Stimulated activated CD4-positive, alpha-beta T cell treated with anti-CD3 and anti-CD28 coated beads, Interleukin-12 subunit alpha, Interleukin-12 subunit beta, amount 100 ng/mL, for 24 hours (primary cell): ENCODE measurements at regions not wholly inside any gene's neighbourhood (a gene's known extent, or its start where the extent isn't known, plus 50 kb on each side); places are given as distances from the start of the nearest gene placed in this dataset.

ENCODE experiments used
- DNase-seq, 2 experiments: peaks; one replicate each; pipeline ENCODE4 v3.0.0-alpha.2; 2020; ENCODE audit warnings: low read depth in 2 of 2

DNA sequence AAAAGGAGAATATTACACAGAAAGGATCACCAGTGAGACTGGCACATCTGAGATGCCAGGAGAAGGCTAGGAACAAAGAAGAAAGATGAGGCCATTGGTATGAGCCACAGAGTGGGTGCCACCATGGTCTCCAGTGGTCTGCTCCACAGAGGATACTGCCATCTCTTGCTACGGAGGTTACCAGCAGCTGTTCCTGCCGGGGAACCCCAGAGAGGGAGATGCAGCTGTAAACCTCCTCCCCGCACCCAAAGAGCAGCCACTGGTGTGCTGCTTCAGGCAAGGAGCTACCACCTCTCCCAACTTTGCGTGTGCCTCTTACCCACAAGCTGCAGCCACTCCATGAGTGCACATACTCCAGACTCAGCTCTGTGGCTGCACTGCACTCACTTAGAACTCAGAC is 201.5 kb upstream of the RTL1 start:
- DNase-seq, result no peak

DNA sequence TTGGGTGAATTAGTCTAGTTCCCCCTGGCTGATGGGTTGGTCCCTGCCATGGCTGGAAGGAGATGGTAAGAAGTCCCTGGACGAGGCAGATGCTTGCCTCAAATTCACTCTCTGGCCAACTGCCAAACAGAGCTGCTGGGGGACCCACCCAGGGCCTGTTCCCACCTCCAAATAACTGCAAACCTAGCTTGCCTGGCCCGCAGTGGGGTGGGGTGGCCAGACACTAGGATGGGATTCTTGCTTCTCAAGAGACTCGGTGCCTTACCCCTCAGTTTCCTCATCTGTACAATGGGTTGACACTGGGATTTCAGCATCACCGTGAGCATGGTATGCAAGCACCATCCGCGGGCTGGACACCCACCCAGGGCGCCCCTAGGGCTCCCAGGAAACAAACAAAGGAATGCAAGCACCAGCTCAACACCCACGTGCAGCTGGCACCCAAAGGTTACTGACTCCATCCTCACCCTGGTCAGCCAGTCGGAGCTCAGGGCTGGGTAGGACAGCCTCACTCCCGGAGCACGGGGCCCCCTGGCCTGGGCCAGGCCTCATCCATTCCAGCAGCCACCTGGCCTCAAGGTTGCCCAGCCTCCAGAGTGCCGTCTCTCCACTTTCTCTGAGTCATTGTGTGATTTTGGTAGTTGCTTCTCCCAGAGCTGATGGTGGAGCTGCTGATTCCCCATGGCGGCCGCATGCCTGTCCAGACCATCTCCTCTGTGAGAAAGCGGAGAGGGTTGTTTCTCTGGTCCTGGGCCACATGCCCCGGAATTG is 205.2 kb upstream of the RTL1 start:
- DNase-seq, result no peak

DNA sequence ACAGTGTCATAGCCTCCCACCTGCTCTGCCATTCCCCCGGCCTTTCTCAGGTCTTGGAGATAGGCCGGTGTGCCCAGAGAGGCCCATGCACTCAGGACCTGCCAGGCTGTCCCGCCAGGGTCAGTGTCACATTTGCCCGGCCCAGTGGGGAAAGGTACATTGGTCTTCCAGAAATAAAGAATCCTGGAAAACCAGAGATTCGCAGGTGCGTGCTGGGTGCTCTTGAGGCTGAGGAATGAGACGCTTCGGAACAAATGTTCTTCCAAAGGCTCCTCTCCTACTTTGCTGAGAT is 205.8 kb upstream of the RTL1 start:
- no peak for DNase-seq

DNA sequence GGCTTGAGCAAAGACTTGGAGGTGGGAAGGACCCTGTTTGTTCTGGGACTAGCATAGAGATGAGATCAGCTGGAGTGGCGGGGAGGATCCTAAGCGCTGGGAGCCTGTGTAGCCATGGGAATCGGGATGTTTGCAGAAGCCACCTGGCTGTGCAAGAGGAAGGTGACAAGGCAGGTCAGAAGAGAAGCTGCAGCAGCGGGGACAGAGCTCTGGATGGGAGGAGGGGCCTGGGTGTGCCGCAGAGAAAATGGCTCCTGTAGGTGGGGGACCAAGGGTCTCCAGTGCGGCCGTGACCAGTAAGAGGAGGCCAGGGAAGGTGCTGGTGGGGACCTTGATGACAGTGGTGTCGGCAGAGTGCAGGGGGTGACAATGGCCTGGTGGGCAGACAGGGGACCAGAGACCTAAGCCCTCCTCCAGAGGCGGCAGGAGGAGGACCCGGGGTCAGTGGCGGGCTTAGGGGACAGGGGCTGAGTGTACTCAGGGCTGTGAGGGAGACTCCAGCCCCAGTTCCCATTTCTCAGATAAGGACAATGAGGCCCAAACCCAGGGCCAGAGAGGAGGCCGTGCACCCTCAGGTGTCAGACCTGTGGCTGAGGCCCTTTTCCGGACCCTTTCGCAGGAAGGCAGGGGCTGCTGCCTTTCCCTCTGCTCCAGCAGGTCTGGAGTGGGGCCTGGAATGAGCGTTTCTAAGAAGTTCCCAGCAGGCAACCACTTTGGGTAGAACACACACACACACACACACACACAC is 206.6 kb upstream of the RTL1 start:
- no peak for DNase-seq

DNA sequence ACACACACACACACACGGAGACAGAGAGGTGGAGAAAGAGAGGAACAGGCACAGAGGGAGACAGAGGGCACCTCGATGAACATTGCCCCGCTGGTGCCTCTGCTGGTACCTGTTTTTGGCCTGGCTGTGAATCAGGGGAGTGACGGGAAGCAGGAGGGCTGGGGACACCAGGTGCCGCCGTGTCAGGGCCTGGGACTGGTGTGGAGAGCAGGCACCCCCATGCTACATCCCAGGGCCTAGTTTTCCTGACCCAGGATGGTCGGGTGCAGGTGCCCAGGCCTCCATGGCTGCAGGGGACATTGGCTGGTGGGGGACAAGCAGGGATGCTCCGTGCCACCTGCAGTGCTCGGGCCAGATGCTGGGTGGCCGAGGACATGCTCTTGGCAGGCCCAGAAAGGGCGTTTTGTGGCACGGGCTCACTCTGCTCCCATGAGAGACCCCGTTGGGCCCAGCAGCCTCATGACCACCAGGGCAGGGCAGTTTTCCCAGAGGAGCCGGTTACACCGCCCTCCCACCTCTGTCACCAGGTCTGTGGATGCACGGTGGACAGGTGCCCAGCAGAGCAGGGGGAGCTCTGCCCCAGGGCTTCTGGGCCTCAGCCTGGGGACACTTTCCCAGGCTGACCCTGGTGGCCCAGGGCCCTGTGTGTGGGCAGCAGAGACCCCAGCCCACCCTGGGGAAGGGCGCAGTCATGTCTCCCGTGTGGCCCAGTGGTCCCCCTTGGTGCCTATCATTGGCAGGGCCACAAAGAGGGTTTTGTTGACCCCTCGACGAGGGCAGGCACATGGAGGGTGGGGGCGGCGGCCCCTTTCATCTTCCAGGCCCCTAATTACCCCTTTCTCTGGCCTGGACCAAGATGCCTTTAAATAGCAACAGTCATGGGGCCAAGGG is 207.5 kb upstream of the RTL1 start:
- no peak for DNase-seq

DNA sequence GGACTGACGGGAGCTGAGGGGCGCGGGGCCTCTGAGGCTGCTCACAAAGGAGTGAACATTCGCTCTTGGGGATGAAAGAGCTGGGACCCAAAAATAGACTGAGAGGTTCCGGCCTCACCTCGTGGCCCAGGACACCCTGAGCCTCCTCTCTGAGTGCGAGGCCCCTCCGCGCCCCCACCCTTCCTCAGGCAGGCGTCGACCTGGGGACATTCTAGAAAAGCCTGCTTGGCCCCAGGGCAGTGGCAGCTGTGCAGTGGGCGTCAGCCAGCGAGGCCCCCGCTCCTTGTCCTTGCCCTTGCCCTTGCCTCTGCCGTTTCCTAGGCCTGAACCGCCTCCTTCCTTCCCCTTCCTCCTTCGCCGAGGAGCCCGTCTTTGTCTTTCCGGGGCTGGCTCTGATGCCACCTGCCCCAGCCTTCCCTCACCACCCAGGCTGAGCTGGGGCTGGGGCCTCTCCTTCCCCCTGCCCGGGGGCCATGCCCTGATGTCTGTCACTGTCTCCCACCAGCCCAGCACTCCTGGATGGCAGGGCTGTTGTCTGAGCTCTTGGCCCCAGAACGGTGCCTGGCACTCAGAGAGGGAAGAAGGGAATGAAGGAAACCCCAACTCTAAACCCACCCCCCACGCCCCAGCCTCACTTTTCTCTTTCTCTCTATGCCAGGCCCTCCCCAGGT is 208.2 kb upstream of the RTL1 start:
- no peak for DNase-seq

DNA sequence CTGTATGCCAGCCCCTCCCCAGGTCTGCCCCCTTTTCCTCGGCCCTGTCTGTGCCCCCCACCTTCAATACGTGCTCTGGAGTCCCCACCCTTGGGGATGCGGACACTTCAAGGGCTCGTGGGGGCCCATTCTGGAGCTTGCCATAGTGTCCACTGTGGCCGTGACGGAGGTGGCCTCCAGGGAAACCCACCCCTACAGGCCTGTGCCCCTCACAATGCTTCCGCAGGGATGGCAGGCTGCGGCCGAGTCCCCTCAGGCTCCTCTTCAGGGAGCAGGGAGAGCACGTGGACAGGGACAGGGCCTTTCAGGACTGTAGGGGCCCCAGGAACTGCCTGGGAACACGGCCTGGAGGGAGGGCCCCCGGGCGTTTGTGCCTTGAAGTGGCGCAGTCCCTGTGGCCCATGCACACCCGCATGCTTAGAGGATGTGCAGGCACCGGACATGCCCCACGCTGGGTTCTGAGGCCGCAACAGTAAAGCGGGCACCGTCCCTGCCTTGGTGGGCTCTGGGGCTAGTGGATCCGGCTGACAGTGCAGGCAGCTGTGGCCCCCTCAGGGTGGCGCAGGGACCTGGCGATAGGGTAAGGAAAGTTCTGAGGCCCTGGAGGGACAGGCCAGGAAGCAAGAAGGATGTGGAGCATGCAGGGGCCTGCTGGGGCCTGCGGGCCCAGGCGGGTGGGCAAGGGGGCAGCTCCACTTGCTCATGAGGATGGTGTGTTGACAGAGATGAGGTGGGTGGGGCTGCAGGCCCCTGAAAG is 209.0 kb upstream of the RTL1 start:
- DNase-seq, result no peak

DNA sequence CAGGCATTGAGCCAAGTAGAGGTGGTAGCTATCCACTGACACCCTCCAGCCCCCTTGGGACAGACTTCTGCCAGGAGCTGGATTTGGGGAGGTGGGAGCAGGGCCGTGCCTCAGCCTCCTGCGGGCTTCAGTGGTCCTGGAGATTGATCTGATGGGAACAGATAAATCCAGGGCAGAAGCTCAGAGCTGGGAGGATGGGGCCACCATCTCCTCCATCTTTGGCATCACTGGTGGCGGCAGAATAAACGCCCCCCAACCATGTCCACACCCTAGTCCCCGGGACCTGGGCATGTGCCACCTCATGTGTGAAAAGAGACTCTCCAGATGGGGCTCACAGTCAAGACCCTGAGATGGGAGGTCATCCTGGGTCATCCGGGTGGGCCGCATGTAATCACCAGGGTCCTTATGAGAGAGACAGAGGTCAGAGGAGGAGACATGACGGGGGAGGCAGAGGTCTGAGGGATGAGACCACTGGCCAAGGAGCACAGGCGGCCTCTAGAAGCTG is 209.6 kb upstream of the RTL1 start:
- DNase-seq, result no peak

DNA sequence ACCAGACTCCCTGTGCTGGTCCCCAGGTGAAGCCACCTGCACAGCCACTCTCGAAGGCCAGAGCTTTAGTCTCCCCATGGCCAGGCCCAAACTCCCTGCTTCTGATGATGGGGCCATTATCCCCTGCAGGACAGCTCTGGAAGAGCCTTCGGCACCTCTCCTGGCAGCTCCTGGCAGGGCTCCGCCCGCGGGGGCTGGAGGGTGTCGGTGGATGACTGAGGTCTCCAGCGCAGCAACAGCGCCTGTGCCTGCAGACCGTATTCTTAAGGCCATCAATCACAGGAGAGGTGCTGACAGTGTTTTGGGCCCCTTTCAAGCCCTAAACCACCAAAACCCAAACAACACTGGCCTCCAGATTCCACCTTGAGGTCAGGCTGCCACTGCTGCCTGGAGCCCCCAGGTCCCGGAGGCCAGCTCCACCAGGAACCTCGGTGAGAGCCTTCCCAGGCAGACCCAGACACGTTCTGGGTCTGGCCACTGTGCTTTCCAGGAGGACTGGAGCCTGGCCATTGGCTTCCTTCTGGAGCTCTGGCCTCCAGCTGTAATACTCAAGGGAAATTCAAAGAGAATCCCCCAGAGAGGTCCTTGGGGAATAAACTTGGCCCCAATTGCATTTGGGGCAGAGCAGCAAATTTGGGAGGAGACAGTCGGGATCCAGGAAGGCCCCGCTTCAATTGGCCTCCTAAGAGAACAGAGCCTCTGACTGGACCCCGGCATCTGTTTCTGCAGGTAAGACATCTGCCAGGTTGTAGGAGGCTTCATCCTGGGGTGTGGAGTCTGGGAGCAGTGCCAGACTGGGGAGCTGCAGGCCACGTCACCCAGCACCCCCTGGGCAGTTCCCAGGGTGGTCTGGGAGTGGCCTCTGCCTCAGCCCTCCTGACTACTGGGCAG is 210.6 kb upstream of the RTL1 start:
- no peak for DNase-seq

DNA sequence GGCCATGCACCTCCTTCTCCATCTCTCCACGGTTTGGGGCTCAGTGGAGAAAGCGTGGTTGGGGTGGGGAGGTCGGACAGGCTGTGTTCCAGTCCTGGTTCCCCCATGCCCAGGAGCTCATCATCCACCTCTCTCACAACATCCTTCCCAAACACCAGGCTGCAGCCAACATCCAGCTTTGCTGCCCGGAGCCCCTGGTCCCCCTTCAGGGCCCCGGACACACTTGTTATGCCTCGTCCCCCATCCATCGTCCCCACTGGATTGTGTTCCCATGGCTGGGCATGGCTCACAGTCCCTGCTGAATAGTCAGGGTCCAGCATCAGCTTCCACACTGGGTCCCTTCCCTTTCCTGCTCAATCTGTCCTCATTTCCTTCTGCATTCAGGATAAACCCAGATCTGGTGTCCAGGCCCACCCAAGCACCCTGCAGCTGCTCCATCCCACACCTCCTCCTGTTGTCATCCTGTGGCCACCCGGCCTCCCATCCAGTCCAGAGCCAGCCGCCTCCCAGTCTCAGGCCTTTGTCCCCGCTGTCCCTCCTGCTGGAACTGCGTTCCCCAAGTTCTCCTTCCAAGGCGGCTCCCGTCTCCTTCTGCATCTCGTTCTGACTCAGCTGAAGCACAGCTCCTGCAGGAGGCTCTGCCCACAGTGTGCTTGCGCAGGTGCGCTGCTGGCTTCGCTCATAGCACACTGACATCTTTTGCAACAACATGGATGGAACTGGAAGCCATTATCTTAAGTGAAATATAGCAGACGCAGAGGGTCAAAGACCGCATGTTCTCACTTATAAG is 211.4 kb upstream of the RTL1 start:
- DNase-seq, result no peak

DNA sequence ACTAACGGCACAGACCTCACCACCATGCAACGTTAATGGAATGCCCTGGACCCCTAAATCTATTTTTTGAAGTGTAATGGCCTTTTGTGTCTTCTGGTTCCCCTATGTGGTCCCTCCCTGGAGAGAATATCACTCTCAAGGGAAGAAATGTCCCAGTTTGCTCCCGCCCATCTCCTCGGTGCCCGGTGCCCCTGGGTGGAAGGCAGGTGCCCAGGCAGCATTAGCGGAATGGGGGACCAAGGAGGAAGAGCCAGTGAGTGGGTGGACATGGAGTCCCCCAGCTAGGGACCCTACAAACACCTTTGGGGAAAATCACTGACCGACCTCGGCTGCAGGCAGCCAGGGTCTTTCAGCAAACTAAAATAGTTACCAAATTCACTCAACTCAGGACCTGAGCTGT is 212.1 kb upstream of the RTL1 start:
- no peak for DNase-seq

DNA sequence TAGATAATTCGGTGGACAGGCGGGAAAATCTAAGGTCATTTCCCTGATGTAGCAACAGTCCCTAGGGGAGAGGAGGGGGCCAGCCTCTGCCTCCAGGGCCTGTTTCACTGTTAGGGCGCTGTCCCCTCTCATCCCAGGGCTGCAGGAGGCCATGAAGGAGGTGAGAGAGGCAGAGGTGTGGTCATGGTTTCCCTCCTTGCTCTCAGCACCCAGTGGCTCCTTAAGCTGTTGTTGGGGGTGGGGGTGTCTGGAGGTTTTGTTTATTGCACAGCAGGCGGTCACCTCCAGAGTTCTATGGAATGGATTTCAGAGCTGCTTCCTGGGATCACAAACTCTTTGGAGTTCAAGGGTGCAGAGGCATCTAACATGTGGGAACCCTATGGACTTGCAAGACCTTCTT is 212.5 kb upstream of the RTL1 start:
- DNase-seq, result no peak

DNA sequence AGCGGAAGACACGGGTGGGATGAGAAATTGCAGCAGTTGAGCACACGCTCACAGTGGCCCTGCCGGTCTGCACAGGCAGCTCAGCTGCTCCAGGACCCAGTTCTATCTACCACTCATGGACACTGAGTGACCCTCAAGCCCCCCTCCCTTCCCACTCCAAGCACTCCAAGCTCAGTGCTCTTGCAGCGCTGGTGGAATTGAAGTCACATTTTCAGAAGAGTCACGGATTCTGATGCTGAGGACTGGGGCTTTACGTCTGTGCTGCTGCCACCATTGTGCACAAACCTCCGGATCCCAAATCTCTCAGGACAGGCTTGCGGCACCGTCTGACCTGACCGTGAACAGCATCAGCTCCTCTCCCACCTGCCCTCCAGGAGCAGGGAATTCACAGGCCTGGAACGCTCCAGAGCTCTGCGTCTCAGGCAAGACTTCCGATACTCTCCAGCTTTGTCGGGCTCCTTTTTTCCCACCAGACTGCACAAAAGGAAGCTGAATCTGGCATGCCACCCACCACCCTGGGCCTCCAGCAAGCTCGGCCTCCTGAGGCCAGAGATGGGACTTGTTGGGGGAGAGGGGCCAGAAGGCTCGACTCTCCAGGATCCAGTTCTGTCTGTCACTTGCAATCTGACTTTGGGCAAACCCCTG is 213.1 kb upstream of the RTL1 start:
- no peak for DNase-seq

DNA sequence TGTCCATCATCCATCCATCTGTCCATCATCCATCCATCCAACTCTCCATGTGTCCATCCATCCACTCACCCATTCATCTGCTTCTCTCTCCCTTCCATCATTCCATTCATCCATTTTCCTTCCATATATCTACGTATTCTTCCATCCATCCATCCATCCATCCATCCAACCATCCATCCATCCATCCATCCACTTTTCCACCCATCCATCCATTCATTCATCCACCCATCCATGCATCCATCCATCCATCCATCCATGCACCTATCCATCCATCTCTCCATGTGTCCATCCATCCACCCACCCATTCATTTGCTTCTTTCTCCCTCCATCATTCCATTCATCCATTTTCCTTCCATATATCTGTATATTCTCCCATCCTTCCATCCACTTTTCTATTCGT is 214.0 kb upstream of the RTL1 start:
- DNase-seq, result no peak

DNA sequence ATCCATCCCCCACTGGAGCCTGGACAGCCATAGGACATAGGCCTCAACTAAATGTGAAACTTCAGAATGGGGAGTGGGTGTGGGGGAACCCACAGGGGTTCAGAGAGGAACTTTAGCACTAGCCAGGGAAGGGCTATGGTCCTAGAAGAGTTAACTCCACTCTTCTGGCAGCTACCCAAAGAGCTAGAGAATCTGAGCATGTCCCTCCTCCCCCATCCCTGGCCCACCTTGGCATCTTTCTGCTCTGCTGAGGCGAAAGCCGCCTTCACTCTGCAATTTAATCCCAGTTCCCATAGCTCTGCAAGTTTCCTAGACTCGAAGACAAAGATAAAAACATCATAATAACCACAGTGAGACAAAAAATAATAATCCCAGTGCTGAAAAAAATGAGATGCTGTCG is 214.7 kb upstream of the RTL1 start:
- DNase-seq, result no peak

DNA sequence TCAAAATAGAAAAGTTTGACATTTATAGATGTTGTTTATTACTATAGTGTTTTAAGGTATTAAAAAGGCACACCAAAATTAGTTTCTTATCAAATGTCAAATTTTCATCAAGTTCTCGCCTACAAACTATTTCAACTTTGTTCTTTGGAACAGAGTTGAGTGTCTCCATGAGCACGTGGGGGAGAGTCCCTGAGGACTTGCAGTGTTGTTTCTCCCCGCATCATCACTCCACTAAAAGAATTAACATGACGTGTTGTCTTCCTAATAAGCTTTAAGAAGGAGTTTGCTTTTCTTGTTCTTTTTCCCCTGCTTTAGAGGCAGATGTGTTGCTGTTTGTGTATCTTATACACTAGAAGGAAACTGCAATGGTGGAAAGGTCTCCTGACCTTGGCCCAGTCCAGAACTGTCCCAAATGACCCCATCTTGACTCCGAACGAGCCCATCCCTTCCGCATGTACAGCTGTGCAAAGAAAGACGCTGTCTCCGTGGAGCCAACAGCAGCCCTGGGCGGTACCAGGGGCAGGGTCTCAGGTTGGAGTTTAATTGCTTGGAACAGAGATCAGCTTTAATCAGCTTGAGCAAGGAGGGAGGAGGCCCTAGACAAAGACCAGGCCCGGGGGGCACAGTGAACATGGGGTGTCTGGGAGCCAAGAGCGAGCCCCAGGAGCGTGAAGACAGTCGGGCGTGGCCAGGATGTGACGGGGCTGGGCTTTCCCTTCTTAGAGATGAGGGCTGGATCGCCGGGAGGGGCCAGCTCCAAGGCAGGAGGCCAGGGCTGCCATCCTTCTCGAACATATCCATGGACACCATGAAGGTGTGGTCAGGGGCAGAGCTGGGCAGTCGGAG is 215.4 kb upstream of the RTL1 start:
- DNase-seq, result no peak

DNA sequence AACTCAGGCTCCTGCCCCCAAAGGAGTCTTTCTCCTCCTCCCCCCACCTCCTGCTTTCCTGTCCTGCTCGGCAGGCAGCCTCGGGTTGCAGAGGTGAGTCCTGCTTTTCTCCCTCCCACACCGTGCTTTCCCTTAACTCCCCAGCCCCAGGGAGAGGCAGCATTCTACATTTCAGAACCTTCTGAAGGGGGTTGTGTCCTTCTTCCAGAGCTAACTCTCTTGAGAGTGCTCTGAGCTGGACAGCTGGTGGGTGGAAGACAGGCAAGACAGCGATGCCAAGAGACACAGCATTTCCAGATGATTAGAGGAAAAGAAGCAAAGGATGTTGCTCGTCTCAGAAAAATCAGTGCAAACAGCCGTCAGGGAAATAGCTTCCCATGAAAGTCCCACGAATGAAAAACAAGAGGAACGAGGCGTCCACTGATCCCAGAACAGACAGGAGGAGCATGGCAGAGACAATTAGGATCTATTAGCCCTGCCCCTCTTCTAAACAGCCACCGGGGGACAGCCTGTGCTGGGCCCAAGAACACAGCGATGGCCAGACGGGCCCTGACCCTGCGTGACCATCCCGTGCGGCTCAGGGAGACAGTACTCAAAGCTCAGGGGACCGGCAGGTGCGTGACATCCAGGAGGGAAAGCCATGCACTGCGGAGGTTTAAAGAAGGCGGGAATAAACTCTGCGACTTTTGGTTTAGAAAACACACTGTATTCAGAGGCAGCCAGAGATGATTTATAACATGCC is 216.5 kb upstream of the RTL1 start:
- DNase-seq, result no peak
